DOHH2 (cell line): ENCODE measurements at regions not wholly inside any gene's neighbourhood (a gene's known extent, or its start where the extent isn't known, plus 50 kb on each side); places are given as distances from the start of the nearest gene placed in this dataset.

Experiments
- H3F3A ChIP-seq: fragments of 200-600 bp; sonication (generic), shearing (Covaris generic); 2 replicates; pipeline ENCODE4 v1.6.0; 2016; ENCODE audit warnings: antibody characterized with exemption, mild to moderate bottlenecking; ENCODE audit not compliant: control insufficient read depth, insufficient read depth
- H3K27ac ChIP-seq: fragments of 200-600 bp; sonication (generic); 2 replicates; pipeline ENCODE4 v1.5.1; 2014; ENCODE audit warnings: low read depth, mild to moderate bottlenecking, low read length, moderate library complexity
- H3K27me3 ChIP-seq: fragments of 200-600 bp; sonication (generic); 2 replicates; pipeline ENCODE4 v1.6.1; 2014; ENCODE audit warnings: mild to moderate bottlenecking, low read length, mixed read lengths; ENCODE audit not compliant: control insufficient read depth
- H3K36me3 ChIP-seq: fragments of 200-600 bp; sonication (generic); 2 replicates; pipeline ENCODE4 v1.6.1; 2014; ENCODE audit warnings: mild to moderate bottlenecking, low read length, moderate library complexity, mixed read lengths; ENCODE audit not compliant: control insufficient read depth
- H3K4me1 ChIP-seq: fragments of 200-600 bp; sonication (generic); 2 replicates; pipeline ENCODE4 v1.6.1; 2014; ENCODE audit warnings: mild to moderate bottlenecking, low read length, mixed read lengths; ENCODE audit not compliant: control insufficient read depth
- H3K4me2 ChIP-seq: fragments of 200-600 bp; sonication (generic); 2 replicates; pipeline ENCODE4 v1.6.0; 2014; ENCODE audit warnings: mild to moderate bottlenecking, low read length, moderate library complexity
- H3K4me3 ChIP-seq: fragments of 200-600 bp; sonication (generic); 2 replicates; pipeline ENCODE4 v1.5.1; 2014; ENCODE audit warnings: mild to moderate bottlenecking, low read length, mixed read lengths
- H3K79me2 ChIP-seq: fragments of 200-600 bp; sonication (generic); 2 replicates; pipeline ENCODE4 v1.6.1; 2014; ENCODE audit warnings: mild to moderate bottlenecking, low read length, mixed read lengths; ENCODE audit not compliant: control insufficient read depth
- H3K9me2 ChIP-seq: fragments of 200-600 bp; sonication (generic); replicated peaks from 2 replicates; pipeline ENCODE4 v1.6.1; 2014; ENCODE audit warnings: mild to moderate bottlenecking, low read length, mixed read lengths; ENCODE audit not compliant: control insufficient read depth
- H3K9me3 ChIP-seq: fragments of 200-600 bp; sonication (generic); 2 replicates; pipeline ENCODE4 v1.6.1; 2014; ENCODE audit warnings: antibody characterized with exemption, low read length, mixed read lengths; ENCODE audit not compliant: control insufficient read depth, insufficient read depth
- H4K20me1 ChIP-seq: fragments of 200-600 bp; sonication (generic); 2 replicates; pipeline ENCODE4 v1.6.0; 2014; ENCODE audit warnings: low read depth, mild to moderate bottlenecking, antibody characterized with exemption, low read length, moderate library complexity; ENCODE audit not compliant: control insufficient read depth, insufficient read depth
- CTCF ChIP-seq: fragments of 200-600 bp; sonication (generic); IDR thresholded peaks from one replicate; pipeline ENCODE4 v1.5.1; 2014; ENCODE audit warnings: antibody characterized with exemption, mild to moderate bottlenecking, low read depth, low read length; ENCODE audit not compliant: poor library complexity, severe bottlenecking
- EZH2phosphoT487 ChIP-seq: fragments of 200-600 bp; sonication (generic); IDR thresholded peaks from 2 replicates; pipeline ENCODE4 v1.6.1; 2017; ENCODE audit warnings: borderline replicate concordance, mild to moderate bottlenecking, antibody characterized with exemption, low read length, moderate library complexity, mixed read lengths

- no peak for TF ChIP-seq CTCF
- TF ChIP-seq EZH2phosphoT487 = no peak
- Histone ChIP-seq H3K4me2 (no peak overlapping the region), H3F3A (no peaks in the 10 kb centered on the region), H3K79me2 (no peaks in the 10 kb centered on the region), H3K4me3 (no peak overlapping the region), H3K27me3 (no peaks in the 10 kb centered on the region), H3K27ac (no peak overlapping the region), H3K9me2 (no peaks in the 10 kb centered on the region), H4K20me1 (no peaks in the 10 kb centered on the region), H3K4me1 (no peaks in the 10 kb centered on the region), H3K36me3 (no peaks in the 10 kb centered on the region), H3K9me3 (no peaks in the 10 kb centered on the region)
Measured at GRCh38 chr13:44079413-44080205, 199.9 kb downstream of the LACC1 start.

GRCh38 chr13:44084146-44084545 lies 204.4 kb downstream of the LACC1 start:
- Histone ChIP-seq H3F3A (no peaks in the 10 kb centered on the region), H3K27me3 (no peaks in the 10 kb centered on the region)
- TF ChIP-seq CTCF (no peak), EZH2phosphoT487 (no peak)

GRCh38 chr13:44086389-44086788 lies 206.7 kb downstream of the LACC1 start:
- Histone ChIP-seq H3K27ac (no peak overlapping the region), H3K4me2 (no peak overlapping the region), H3K79me2 (no peaks in the 10 kb centered on the region), H3K27me3 (no peaks in the 10 kb centered on the region), H3K9me2 (no peaks in the 10 kb centered on the region), H3K36me3 (no peaks in the 10 kb centered on the region), H4K20me1 (no peaks in the 10 kb centered on the region), H3K9me3 (no peaks in the 10 kb centered on the region), H3K4me1 (no peaks in the 10 kb centered on the region), H3K4me3 (no peak overlapping the region), H3F3A (no peaks in the 10 kb centered on the region)
- TF ChIP-seq CTCF (no peak), EZH2phosphoT487 (no peak)

More at GRCh38 chr13:44084146-44084545, 204.4 kb downstream of the LACC1 start:
- Histone ChIP-seq H3K9me3 (no peaks in the 10 kb centered on the region), H3K27ac (no peak overlapping the region), H3K9me2 (no peaks in the 10 kb centered on the region), H3K4me1 (no peaks in the 10 kb centered on the region), H3K79me2 (no peaks in the 10 kb centered on the region), H3K4me3 (no peak overlapping the region), H3K36me3 (no peaks in the 10 kb centered on the region), H3K4me2 (no peak overlapping the region), H4K20me1 (no peaks in the 10 kb centered on the region)
